H4 (cell line): ENCODE measurements at regions not wholly inside any gene's neighbourhood (a gene's known extent, or its start where the extent isn't known, plus 50 kb on each side); places are given as distances from the start of the nearest gene placed in this dataset.
"Not testable (repeated sequence)": the region's sequence is repeated elsewhere in the genome, so short reads cannot be mapped to it uniquely, and the experiment has no call there.

Experiments used
- DNase-seq: peaks from one replicate; pipeline ENCODE4 v3.0.0-alpha.2; 2015; ENCODE audit warnings: low spot score

- peak; percentile 30 for DNase-seq
These were observed 234.9 kb upstream of the MCHR2 start for GRCh38 chr6:100228834-100229441.

GRCh38 chr6:100228437-100228833 is 234.4 kb upstream of the MCHR2 start:
- DNase-seq: peak; percentile 3

GRCh38 chr6:100226811-100227210 is 232.8 kb upstream of the MCHR2 start:
- DNase-seq: no peak

- not testable (repeated sequence) for DNase-seq
These were observed 229.9 kb upstream of the MCHR2 start for GRCh38 chr6:100223952-100224351.

GRCh38 chr6:100220543-100220942 is 226.5 kb upstream of the MCHR2 start:
- no peak for DNase-seq

DNA sequence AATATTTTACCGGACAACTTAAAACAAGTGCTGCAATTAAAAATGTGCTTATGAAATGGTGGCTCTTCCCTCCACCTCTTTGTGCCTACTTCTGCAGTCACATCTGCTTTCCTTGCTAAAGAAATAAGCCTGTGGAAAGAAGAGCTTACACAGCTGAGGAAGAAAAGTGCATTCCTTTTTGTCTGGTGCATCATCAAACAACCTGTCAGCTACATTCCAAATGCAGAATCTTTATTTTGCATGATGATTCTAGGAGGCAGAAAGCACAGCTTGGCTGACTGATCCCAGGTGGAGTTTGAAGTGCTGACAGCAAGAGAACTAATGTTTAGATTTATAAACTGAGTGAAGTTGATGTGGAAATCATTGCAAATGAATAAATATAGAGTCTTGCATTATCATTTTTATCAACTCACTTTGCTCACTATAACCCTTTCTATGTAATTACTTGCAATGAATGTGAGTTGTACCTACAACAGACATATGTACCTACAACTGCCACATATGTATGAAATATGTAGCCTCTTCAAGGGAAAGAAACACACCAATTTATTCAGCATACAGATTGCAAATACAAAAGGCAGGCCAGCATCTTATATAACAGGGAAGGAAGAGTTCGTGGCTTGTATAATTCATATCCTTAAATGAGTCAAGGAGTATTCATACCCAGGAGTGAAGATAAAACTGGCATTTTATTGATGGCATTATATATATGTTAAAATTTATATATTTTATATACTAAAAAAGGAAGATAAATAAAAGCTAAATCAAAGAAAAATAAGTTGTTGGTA is 223.4 kb upstream of the MCHR2 start:
- DNase-seq: no peak

- no peak for DNase-seq
These were observed 222.7 kb upstream of the MCHR2 start for GRCh38 chr6:100216760-100217159.

DNA sequence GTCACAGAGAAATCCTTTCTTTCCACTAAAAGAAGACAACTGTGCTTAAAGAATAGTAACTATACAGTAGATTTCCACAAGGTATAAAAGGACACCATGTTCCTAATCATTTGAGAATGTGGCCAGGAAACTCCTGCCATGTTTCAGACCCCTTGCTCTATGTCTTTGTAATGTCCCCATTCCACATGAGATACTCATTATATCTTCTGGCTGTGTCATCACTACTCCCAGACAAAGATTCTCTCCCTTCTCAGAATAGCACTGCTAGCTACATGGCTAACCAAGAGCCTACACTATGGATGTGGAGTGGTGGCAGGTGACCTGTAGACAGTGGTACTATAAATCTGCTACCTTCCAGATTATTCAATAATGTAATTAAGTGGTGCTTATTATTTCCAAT is 218.1 kb upstream of the MCHR2 start:
- no peak for DNase-seq

DNA sequence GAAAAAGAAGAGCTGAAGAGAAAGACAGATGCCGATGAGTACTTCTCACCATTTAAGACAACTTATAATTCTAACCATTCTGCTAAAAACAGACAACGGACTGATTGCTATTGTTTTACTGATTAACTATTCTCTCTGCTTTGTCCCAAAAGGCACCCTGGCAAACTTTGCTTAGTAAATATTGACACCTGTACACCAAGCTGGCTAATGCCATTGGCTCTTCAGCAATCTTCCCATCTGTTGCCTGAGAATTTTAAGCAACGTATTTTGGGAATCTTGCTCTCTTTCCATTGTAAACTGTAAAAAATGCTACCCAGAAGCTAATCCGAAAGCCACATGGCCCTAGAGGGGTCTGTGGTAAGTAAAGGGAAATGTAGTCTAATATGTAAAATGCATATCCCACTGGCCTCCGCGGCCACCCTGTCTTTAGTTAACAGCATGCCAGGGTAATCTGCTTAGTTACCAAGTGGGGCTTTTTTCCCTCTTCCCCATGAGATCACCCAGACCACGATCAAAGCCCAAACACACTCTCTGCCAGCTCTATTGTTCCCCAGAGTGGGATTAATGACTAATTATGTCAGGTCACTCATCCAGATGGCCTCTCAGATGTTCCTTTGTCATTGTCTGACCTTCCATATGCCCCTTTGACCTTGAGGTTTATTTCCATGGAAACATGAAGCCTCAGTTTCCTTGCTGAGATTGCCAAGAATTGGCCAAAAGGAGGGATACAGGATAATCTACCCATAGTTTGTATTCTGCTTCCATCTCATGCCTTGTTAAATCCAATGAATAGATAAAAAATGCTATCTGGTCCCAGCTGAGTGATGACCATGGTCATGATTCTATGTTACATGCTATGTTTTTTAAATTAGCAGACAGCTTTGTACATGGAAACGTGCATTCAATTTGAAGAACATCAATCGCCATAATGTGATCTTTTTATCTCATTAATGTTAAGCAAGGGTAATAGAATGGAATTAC is 216.4 kb upstream of the MCHR2 start:
- DNase-seq: no peak

DNA sequence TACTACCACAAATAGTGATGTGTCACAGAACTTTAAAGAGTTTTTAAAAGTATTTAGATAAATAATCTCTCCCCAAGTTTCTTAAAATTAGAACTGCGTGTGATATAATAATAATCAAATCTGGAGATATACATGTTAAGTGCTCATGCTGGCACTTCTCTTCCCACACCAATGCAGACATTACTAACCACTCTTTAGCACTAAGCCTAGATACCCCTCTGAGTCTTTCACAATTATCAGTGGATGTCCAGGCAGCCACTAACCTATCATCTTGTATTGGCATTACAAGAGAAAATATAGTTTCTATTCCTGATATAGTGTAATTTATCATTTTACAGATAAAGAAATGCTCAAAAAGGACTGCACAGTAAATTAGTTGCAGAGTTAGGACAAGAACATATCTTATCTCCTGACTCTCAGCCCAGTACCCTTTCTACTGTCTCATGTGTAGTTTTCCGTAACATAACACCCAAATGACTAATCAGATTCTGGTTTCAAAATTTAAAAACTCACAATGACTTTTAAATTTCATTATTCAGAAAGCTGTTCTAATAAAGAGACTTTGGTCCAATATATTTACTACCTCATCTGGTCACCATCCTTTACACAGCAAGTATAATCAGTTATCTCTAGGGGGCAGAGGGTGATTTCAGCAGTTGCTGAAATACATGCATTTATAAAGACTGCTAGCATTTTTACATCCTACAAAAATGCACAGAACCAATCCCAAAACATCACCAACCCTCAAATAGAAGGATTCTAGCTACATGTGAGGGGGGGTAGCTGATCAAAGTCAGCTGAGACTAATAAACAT is 215.5 kb upstream of the MCHR2 start:
- DNase-seq: no peak

GRCh38 chr6:100203400-100203799 is 209.4 kb upstream of the MCHR2 start:
- peak; percentile 88 for DNase-seq

DNA sequence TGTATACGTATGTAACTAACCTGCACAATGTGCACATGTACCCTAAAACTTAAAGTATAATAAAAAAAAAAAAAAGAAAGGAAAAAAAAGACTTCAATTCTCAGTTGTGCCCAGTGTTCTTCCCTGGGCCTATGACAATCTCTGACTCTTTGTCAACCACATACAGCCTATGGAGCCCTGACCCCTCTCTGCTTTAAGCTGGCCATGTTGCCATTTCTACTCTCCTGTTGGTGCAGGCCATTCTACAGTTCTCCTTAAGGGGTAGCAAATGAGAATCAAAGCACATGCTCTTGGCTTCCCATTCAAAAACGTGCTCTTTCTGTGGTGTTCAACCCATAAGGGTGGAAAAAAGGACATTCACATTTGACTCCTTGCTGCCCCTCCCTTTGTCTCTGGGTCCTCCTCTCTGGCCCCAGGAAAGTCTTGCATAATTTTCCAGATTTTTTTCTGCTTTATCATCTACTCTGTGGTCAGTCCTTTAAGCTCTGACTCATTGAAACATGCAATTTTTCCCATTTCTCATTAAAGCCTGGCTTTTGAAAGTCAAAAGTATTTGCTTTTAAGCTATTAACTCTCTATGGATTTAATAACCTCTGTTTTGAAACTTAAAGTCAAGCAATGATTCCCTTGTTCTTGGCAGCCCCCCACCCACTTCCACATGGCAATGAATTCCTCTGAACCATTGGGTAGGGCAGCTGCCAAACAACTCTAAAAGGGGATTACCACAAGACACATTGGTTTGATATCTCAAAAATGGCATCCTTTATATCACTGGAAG is 208.6 kb upstream of the MCHR2 start:
- DNase-seq: peak; percentile 87

DNA sequence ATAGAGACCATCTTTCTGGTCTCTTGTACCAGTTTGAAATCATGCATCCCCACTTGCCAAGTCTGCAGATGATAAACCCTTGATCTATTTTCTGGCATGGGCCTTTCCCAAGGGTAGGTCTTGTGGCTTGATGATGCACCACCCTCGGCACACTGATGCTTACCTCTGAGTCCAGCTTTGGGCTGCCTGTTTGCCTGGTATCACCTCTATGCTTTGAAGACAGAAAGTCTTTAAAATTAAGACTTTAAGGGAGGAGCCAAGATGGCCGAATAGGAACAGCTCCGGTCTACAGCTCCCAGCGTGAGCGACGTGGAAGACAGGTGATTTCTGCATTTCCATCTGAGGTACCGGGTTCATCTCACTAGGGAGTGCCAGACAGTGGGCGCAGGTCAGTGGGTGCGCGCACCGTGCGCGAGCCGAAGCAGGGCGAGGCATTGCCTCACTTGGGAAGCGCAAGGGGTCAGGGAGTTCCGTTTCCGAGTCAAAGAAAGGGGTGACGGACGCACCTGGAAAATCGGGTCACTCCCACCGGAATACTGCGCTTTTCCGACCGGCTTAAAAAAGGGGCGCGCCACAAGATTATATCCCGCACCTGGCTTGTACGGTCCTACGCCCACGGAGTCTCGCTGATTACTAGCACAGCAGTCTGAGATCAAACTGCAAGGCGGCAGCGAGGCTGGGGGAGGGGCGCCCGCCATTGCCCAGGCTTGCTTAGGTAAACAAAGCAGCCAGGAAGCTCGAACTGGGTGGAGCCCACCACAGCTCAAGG is 202.4 kb upstream of the MCHR2 start:
- DNase-seq: not testable (repeated sequence)

DNA sequence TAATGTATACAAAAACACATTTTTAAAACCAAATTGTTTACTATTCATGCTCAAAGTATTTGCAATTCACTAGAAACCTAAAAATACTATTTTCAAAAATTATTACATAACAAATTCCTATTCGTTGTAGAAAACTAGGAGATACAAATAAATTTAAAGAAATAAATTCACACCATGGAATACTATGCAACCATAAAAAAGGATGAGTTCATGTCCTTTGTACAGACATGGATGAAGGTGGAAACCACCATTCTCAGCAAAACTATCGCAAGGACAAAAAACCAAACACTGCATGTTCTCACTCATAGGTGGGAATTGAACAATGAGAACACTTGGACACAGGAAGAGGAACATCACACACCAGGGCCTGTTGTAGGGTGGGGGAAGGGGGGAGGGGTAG is 201.2 kb upstream of the MCHR2 start:
- not testable (repeated sequence) for DNase-seq

- DNase-seq: no peak
These were observed 200.5 kb upstream of the MCHR2 start for GRCh38 chr6:100194535-100194934.

DNA sequence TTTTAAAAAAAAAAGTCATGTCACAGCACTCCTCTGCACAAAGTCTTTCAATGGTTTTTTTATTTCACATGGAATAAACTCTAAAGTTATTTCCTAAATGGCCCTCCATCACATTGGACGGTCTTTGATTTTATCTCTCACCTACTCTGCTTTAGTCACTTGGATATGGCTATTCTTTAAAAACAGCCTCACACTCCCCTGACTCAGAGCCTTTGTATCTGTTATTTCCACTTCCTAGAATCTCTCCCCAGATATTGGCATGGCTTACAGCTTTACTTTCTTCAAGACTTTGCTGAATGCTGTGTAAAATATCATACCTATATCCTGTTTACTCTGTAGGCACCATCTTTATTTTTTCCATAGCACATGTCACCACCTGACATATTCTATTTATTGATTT is 194.7 kb upstream of the MCHR2 start:
- DNase-seq: no peak

DNA sequence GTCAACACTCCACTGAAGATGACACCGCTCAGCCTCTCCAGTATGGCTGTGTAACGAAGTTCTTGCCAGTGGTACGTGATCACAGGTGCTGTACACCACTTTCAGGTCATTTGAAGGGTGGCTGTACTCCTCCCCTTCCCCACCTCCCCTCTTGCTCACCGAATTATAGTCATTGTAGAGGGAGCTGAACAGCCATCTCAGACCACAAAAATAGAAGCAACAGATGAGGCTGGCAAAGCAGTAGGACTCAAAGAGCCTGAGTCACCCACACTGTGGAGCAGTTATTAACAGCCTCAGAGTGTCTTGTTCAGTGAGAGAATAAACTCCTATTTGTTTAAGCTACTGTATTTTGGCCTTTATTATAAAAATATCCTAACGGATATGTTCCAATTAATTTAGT is 192.5 kb upstream of the MCHR2 start:
- no peak for DNase-seq

- DNase-seq: no peak
These were observed 191.6 kb upstream of the MCHR2 start for GRCh38 chr6:100185615-100186014.

DNA sequence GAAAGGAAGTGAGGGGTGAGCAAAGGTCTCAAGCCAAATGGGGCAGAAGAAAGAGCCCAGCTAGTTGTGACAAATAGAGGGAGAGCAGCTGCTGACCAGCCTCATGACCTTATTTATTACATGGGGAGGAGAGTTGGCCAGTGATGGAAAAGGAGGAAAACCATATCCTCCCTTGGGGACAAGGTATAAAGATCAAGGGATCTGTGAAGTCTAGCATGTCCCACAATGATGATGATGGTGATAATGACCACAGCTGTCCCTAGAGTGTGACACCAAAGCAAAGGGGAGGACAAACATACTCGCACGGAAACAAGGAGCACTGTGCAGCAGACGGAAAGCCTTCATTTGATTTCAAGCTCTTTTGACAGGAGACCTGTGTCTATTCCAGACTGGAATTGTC is 190.4 kb upstream of the MCHR2 start:
- no peak for DNase-seq

- DNase-seq: no peak
These were observed 188.3 kb upstream of the MCHR2 start for GRCh38 chr6:100182313-100182712.
